Body of pancreas (tissue), 4 donors: ENCODE measurements at regions not wholly inside any gene's neighbourhood (a gene's known extent, or its start where the extent isn't known, plus 50 kb on each side); places are given as distances from the start of the nearest gene placed in this dataset.

Experiments used
- CTCF ChIP-seq, 7 experiments: fragments of 450-650 bp in 4 of 7; fragments of 200-600 bp in 3 of 7; sonication (generic) in 3 of 7; IDR thresholded peaks; one replicate each; pipeline ENCODE4 v1.5.1; 2016 to 2019; ENCODE audit warnings: antibody characterized with exemption in 7 of 7
- POLR2A ChIP-seq, 3 donors: fragments of 450-650 bp; IDR thresholded peaks; one replicate each; pipeline ENCODE4 v1.6.1; 2016; ENCODE audit warnings: antibody characterized with exemption in 3 of 3, mild to moderate bottlenecking in 2 of 3

- TF ChIP-seq POLR2A (IDR thresholded peaks at IDR 0.05) (no peak), CTCF (IDR thresholded peaks at IDR 0.05) (no peak)
Observed at GRCh38 chrX:35289952-35290351, 347.4 kb downstream of the FAM47B start.
